HG03025 (cell line): ENCODE measurements at regions not wholly inside any gene's neighbourhood (a gene's known extent, or its start where the extent isn't known, plus 50 kb on each side); places are given as distances from the start of the nearest gene placed in this dataset.
"Not testable (repeated sequence)": the region's sequence is repeated elsewhere in the genome, so short reads cannot be mapped to it uniquely, and the experiment has no call there.

Source experiments
- ATAC-seq: cut with Tn5 transposase; IDR thresholded peaks from one replicate; pipeline ENCODE4 v1.9.1; 2021; ENCODE audit warnings: mild to moderate bottlenecking, moderate library complexity; ENCODE audit not compliant: unreplicated experiment, low FRiP score

- ATAC-seq, result no peak
Observed at GRCh38 chr4:138485498-138485897, 243.3 kb upstream of the SLC7A11 start.

DNA sequence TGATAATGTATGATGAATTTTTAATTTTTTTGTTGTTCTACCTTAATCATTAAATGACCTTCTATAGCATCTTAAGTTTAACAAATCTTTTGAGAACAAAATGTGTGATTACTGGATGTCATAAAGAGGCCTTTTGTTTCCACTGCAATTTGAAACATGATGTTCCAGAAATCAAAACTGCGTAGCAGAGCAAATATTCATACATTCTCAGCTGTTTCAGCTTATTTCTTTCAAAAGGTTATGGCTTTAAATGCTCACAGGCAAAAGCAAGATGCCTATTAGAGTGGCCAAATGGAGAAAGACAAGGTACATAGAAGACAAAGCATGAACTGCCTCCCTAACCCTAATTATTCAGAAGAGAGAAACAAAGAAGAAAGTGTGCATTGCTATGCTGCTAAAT lies 233.0 kb upstream of the SLC7A11 start:
- ATAC-seq, result no peak

- ATAC-seq, result no peak
Observed at GRCh38 chr4:138473339-138473738, 231.2 kb upstream of the SLC7A11 start.

DNA sequence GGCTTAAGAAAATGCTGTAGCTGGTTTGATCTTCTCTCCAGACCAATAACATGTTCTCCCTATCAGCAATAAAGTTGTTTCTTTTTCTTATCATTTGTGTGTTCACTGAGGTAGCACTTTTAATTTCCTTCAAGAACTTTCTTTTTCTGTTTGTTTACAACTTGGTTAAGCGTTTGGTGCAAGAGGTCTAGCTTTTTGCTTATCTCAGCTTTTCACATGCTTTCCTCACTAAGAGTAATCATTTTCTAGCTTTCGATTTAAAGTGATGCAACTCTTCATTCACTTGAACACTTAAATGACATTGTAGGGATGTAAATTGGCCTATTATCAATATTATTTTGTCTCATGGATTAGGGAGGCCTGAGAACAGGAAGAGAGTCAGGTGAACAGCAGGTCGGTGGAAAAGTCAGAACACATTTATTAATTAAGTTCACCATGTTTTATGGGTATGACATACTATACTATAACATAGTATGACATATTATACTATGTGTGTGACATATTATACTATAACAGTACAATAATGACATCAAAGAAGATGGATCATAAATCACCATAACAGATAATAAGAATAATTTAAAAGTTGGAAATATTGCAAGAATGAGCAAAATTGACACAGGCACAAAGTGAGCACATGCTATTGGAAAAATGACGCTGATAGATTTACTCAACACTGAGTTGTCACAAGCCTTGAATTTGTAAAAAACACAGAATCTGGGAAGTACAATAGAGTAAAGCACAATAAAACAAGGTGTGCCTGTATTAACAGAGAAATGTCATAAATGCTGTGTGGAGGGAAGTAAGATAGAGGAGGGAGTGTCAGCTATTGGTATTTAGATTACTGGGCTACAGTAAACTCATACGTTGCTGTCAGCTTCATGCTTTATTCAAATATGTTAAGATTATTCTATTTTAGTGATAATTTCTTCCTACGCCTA lies 218.6 kb upstream of the SLC7A11 start:
- no peak for ATAC-seq

DNA sequence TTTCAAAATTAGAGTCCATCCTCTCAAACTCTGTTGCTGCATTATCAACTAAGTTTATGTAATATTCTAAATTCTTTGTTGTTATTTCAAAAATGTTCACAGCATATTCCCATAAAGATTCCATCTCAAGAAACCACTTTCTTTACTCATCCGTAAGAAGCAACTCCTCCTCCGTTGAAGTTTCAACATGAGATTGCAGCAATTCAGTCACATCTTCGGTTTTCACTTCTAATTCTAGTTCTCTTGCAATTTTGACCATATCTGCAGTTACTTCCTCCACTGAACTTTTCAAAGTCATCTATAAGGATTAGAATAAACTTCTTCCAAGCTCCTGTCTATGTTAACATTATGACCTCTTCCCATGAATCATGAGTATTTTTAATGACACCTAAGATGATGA lies 216.6 kb upstream of the SLC7A11 start:
- no peak for ATAC-seq

- ATAC-seq, result not testable (repeated sequence)
Observed at GRCh38 chr4:138456349-138456748, 214.2 kb upstream of the SLC7A11 start.

DNA sequence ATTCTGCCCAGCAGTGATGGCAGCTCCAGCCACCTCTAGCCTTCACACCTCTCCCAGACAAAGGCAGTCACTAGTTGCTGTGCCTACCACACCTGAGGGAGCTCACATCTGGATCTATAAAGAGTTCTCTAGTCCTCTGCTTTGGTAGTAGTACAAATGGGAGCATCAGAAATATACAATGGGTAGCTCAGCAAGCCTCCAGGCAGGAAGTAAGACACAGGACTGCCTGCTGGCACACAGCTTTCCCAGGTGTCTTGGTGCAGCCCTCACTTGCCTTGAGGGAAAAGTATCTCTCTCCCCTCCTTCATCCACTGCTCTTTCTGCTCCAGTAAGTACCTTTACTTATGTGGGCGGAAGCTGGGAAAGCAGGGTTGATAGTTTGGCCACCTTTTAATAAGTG lies 212.9 kb upstream of the SLC7A11 start:
- no peak for ATAC-seq

- ATAC-seq, result no peak
Observed at GRCh38 chr4:138452826-138453225, 210.7 kb upstream of the SLC7A11 start.

DNA sequence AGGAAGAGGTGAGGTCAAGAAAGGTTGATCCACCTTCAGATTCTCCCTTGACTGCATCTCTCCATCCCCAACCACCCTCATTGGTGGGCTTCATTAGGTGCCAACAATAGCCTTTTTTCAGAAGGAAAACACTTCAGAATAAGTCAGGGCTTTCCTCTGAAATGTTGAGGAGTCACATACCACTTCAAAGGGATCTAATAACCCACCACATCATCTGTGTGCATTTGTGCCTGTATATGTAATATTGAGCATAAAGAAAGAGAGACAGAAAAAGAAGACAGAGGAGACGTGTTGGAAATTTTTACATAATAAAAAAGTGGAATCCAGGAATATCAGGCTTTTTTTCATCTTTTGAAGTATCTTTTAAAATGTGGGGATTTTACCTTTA lies 209.1 kb upstream of the SLC7A11 start:
- no peak for ATAC-seq

- no peak for ATAC-seq
Observed at GRCh38 chr4:138450546-138451275, 208.6 kb upstream of the SLC7A11 start.

- ATAC-seq, result no peak
Observed at GRCh38 chr4:138449938-138450337, 207.8 kb upstream of the SLC7A11 start.

GRCh38 chr4:138448169-138448568 lies 206.0 kb upstream of the SLC7A11 start:
- no peak for ATAC-seq

GRCh38 chr4:138446456-138446855 lies 204.3 kb upstream of the SLC7A11 start:
- ATAC-seq, result no peak

- ATAC-seq, result no peak
Observed at GRCh38 chr4:138445098-138445497, 202.9 kb upstream of the SLC7A11 start.

DNA sequence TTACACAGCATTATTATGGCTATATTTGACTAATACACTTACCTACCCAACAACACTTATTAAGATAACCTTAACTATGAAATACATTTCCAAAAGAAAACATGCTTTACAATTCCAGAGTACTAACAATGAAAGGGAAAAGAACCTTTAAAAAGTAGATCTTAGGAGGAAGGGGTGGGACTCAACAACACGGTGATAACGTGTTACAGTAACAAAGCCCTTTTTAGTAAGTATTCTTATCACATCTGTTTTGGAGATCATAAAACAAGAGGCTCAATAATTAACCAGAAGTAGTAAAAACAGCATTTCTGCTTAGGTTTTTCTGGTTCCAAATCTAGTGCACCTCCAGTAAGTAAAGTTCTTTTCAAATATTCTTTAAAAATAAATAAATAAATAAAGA lies 202.1 kb upstream of the SLC7A11 start:
- no peak for ATAC-seq

GRCh38 chr4:138439143-138439581 lies 197.0 kb upstream of the SLC7A11 start:
- no peak for ATAC-seq

DNA sequence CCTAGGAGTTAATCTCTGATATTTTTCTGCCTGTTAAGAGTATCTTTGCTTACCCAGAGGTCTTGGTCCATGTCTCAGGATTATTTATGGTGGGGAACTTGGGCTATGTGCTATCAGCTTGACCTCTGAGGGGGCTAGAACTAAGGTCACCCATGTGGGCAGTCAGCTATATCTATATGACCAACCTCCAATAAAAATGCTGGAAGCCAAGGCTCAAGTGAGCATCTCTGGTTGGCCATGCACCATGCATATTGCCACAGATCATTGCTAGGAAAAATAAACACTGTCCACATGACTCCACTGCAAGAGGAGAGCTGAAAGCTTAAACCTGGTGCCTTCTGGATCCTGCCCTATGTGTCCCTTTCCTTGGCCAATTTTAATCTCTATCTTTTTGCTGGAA lies 196.5 kb upstream of the SLC7A11 start:
- no peak for ATAC-seq

DNA sequence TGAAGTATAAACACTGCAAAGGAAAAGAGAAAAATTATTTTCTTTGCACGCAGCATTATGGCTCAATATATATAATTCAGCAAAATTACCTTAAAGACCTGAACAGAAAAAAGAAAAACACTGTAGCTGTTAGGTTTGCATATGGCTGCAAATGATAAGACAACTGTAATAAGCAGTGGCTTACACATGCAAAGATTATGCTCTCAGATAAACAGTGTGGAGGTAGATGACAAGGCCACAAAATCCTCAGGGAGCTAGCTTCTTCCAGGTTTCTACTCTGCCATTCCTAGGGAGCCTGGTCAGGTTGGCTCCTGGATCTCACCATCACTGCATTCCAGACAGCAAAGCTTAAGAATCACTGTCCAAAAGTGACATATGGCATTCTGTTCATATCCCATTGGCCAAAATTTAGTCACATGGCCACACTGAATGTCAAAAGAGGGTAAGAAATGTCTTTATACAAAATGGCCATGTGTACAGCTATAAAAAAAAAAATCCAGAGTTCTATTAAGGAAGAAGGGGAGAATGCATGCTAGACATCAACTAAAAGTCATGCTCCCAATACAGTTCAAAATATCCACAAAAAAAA lies 195.2 kb upstream of the SLC7A11 start:
- no peak for ATAC-seq

DNA sequence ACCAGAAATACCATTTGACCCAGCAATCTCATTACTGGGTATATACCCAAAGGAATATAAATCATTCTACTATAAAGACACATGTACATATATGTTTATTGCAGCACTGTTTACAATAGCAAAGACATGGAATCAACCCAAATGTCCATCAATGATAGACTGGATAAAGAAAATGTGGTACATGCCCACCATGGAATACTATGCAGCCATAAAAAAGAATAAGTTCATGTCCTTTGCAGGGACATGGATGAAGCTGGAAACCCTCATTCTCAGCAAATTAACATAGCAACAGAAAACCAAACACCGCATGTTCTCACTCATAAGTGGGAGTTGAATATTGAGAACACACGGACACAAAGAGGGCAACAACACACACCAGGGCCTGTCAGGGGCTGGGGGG lies 193.6 kb upstream of the SLC7A11 start:
- not testable (repeated sequence) for ATAC-seq

GRCh38 chr4:138435046-138435445 lies 192.9 kb upstream of the SLC7A11 start:
- not testable (repeated sequence) for ATAC-seq

GRCh38 chr4:138428611-138429010 lies 186.5 kb upstream of the SLC7A11 start:
- ATAC-seq, result no peak
